ENCODE measurements at regions not wholly inside any gene's neighbourhood (a gene's known extent, or its start where the extent isn't known, plus 50 kb on each side); places are given as distances from the start of the nearest gene placed in this dataset.

GRCh38 chr10:35745617-35746403 is 103.7 kb upstream of the FZD8 start (continued):
- TF ChIP-seq E2F6 (IDR thresholded peaks at IDR 0.05) (no peak), TCF12 (IDR thresholded peaks at IDR 0.05; ENCODE audit: low read depth, low read length) (no peak), PHF8 (conservative IDR thresholded peaks at IDR 0.05; ENCODE audit: low read depth, low read length) (no peak), GTF2F1 (IDR thresholded peaks at IDR 0.05; ENCODE audit: borderline replicate concordance, low read depth, low read length) (no peak), SP4 (IDR thresholded peaks at IDR 0.05; ENCODE audit: low read length) (no peak), ASH2L (IDR thresholded peaks at IDR 0.05; ENCODE audit: low read length) (no peak), MAX (IDR thresholded peaks at IDR 0.05) (no peak)
